Esophagus squamous epithelium (tissue), 4 donors: ENCODE measurements at regions not wholly inside any gene's neighbourhood (a gene's known extent, or its start where the extent isn't known, plus 50 kb on each side); places are given as distances from the start of the nearest gene placed in this dataset.

Experiments used
- CTCF ChIP-seq, 6 experiments: fragments of 450-650 bp in 4 of 6; fragments of 200-600 bp in 2 of 6; sonication (generic) in 2 of 6; IDR thresholded peaks; one replicate each; pipeline ENCODE4 v1.5.1; 2016 to 2019; ENCODE audit warnings: antibody characterized with exemption in 6 of 6, mild to moderate bottlenecking in 4 of 6, moderate library complexity in 4 of 6
- POLR2A ChIP-seq, 4 donors: fragments of 450-650 bp; IDR thresholded peaks; one replicate each; pipeline ENCODE4 v1.6.1; 2017; ENCODE audit warnings: antibody characterized with exemption in 4 of 4, mild to moderate bottlenecking in 4 of 4, moderate library complexity in 3 of 4

GRCh38 chr5:96244696-96245095, 188.4 kb downstream of the PCSK1 start:
- TF ChIP-seq CTCF (IDR thresholded peaks at IDR 0.05) (no peak), POLR2A (IDR thresholded peaks at IDR 0.05) (no peak)
